SHP77 (cell line): ENCODE measurements at regions not wholly inside any gene's neighbourhood (a gene's known extent, or its start where the extent isn't known, plus 50 kb on each side); places are given as distances from the start of the nearest gene placed in this dataset.
"Not testable (repeated sequence)": the region's sequence is repeated elsewhere in the genome, so short reads cannot be mapped to it uniquely, and the experiment has no call there.

ENCODE experiments used
- DNase-seq, 2 experiments: peaks; one replicate each; lab custom pipeline; 2025; lab: John Stamatoyannopoulos, UW

DNA sequence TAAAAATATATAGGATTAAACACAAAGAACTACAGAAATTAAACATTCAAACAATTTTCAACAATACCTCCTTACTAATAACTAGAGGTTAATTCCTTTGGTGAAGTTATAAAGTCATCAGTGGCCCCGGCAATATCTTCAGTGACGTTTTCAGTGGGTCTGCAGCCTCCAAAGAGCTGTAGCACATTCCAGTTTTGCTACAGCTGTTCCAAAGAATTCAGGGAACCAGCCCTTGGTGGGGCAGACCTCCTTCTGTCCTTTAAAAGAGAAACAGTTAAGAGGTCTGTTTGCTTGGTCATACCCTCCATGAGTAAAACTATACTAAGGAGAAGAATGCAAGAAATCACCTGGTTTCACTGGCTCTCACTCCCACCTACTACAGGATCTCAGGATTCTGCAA, 99.2 kb upstream of the ZDHHC17 start:
- no peak for DNase-seq

- DNase-seq = no peak
Observed at GRCh38 chr12:76666290-76666835, 97.6 kb upstream of the ZDHHC17 start.

GRCh38 chr12:76669981-76670380, 93.9 kb upstream of the ZDHHC17 start:
- DNase-seq = no peak

- DNase-seq = no peak
Observed at GRCh38 chr12:76670776-76671175, 93.1 kb upstream of the ZDHHC17 start.

DNA sequence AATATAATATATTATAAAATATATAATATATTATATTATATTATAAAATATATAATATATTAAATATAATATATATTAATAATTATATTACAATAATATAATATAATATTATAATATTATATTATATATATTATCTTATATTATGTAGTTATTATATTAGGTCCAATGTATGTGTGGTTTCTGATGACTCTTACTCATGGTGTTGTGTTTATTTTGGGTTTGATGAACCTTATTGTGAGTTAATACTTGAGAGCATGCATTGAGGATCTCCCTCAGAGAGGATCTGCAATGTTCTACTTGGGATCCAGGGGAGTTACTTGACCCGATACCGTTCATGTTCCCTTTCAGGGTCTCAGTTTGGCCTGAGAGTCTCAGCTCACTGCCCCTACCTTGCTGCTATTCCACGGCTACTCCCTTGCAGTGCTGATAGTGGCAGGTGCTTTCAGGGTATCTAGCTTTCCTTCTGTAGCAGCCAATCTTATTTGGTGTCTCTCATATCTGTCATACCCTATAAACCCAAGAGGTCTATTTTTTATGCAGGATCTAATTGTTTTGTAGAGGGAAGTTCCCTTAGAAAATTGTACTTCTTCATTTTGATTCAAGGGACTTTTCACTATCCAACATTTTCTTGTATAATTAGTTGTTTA, 89.1 kb upstream of the ZDHHC17 start:
- DNase-seq = no peak

DNA sequence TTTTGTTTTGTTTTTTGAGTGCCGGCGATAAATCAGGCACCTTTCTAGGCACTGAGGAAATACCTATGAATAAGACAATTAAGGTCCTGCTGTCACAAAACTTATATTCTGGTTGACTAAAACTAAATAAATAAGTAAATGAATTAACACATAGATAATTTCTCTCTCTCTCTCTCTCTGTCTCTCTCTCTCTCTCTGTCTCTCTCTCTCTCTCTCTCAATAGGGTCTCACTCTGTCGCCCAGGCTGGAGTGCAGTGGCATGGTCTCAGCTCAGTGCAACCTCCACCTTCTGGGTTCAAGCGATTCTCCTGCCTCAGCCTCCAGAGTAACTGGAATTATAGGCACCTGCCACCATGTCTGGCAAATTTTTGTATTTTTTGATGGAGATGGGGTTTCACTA, 87.7 kb upstream of the ZDHHC17 start:
- not testable (repeated sequence) for DNase-seq

- no peak for DNase-seq
Observed at GRCh38 chr12:76678992-76679391, 84.9 kb upstream of the ZDHHC17 start.

DNA sequence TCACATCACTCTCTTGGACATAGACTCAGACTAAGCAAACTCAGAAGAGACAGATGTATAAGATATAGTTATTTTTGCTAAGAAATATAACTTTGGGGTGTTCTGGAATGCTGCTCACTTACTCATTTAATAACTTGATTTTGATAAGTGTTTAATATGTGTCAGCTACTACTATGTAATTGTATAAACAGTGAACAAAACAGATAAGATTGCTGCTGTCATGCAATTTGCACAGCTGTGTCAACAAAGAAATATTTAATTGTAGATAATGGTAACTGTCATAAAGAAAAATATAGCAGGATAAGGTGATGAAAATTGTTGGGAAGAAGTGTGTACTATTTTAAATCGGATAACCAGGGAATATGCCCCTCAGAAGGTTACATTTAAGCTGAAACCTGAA, 84.1 kb upstream of the ZDHHC17 start:
- no peak for DNase-seq

GRCh38 chr12:76680940-76681339, 83.0 kb upstream of the ZDHHC17 start:
- no peak for DNase-seq

DNA sequence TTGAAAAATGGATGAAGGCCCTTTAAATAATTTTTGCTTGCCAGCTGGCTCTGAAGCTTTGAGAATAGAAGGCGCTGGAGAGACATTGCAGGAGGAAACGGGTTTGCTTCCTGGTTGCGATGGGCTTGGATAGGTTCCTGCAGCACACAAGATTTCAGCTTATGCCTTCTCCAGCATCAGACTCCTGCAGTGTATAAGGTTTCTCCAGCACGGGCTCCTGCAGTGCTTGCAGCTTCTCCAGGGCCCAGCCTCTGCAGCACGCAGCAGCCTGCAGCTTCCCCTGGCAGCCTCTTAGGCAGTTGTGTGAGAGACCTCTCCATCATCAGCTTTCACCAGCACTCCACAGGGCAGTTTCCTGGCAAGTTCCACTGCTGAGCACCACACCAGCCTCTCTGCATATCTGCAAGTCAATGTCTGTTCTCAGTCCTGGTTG, 78.7 kb upstream of the ZDHHC17 start:
- DNase-seq = peak; percentile 13 to 55

DNA sequence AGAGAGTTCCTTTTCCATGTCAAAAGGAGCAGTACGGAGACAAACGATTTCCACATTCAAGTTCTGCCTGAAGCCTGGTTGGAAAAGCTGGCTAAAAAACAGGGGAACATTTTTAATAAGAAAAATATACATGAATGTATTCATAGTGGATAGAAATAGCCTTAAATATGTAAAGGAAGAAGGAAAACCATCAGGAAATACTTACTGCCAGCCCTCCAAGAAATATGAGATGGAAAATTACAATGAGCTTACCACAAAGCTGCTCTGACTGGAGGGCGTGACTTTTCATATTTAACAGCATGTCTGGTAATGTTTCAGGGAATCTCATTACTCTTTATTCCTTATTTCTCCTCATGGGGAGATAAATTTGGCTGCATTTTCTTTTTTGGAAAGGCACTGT, 75.9 kb upstream of the ZDHHC17 start:
- no peak for DNase-seq

- no peak for DNase-seq
Observed at GRCh38 chr12:76688631-76689030, 75.3 kb upstream of the ZDHHC17 start.

DNA sequence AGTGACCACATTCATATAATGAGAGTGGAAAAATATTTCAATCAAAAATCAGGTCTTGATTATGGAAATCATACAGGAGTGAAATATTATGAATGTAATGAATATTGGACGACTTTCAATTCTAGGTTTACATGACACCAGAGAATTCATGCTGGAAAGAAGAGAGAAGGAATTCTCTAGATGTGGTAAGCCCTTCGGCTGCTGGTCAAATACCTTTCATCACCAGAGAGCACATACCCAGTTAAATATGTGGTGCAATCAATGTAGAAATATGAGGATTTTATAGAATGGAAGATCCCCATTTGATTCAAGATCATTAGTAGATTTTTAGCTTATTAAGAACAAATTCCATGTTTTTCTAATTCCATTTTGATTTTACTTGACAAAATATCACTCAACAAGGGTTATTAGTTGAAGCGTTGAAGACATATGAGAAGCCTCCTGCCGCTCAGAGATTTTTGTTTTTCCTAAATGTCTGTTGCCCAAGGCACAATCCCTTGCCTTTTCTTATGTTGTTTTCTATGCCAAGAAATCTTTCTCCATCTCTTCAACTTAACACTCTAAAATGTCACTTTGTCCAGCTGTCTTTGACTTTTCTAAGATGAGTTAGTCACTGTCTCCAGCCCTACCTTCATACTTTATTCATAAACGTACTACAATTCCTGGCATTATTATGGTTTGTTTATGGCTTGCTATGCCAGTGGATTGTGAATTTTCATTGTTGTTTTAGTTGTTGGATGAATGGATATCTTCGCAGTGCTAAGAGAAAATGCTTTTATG, 72.8 kb upstream of the ZDHHC17 start:
- DNase-seq = no peak

DNA sequence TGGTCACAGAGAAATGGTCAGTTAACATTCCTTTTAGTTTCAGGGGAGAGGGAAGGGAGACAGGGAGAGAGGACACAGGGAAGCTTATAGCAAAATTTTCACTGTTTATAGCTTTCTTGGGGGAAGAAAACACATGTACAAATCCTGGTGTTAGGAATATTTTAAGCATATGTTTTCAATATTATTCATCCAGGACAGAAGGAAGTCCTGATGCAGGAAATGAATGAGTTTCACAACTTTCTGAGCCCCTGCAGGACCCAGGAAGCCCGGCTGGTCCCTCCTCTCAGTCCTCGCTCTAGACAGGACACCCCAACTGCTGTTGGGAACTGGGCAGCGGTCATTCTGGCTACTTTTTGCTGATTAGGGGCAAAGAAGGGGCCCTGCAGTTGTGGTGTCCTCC, 71.1 kb upstream of the ZDHHC17 start:
- DNase-seq = no peak

DNA sequence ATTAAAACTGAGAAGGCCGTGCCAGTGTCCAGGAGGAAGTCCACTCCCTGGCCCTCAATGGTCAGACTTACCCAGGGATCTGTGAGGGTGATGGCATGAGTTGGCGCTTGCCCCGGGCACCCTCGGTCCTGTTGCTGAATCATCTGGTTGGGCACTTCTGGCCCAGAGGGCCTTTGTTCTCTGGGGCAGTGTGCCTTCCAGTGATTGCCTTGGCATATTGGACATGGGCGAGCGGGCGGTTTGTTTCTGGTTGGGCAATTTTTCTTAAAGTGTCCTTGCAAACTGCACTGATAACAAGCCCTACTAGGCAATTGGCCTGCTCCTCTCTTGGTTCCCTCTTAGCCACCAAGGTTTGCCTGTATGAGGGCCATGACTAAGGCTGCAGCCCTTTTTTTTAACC, 69.5 kb upstream of the ZDHHC17 start:
- DNase-seq = no peak

- DNase-seq = no peak
Observed at GRCh38 chr12:76696186-76696585, 67.7 kb upstream of the ZDHHC17 start.

- DNase-seq = no peak
Observed at GRCh38 chr12:76697849-76698248, 66.1 kb upstream of the ZDHHC17 start.

GRCh38 chr12:76698316-76698715, 65.6 kb upstream of the ZDHHC17 start:
- no peak for DNase-seq

- no peak for DNase-seq
Observed at GRCh38 chr12:76698966-76699365, 64.9 kb upstream of the ZDHHC17 start.

- no peak for DNase-seq
Observed at GRCh38 chr12:76701690-76702089, 62.2 kb upstream of the ZDHHC17 start.

- no peak for DNase-seq
Observed at GRCh38 chr12:76702946-76703345, 61.0 kb upstream of the ZDHHC17 start.

DNA sequence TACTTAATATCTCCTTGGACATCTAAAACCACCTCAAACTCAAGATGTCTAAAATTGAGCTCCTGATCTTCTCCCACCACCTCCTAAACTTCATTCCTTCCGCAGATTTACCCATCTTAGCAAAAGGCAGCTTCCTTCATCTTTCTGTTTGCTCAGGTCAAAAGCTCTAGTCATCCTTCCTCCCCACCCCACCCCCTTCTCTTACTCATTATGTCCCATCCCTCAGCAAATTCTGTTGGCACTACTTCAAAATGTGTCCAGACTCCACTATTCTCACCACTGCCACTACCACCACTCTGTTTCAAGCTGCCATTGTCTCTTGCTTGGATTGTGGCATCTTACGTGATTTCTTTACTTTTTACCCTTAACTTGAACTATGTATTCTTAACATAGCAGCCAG, 59.2 kb upstream of the ZDHHC17 start:
- DNase-seq = no peak

DNA sequence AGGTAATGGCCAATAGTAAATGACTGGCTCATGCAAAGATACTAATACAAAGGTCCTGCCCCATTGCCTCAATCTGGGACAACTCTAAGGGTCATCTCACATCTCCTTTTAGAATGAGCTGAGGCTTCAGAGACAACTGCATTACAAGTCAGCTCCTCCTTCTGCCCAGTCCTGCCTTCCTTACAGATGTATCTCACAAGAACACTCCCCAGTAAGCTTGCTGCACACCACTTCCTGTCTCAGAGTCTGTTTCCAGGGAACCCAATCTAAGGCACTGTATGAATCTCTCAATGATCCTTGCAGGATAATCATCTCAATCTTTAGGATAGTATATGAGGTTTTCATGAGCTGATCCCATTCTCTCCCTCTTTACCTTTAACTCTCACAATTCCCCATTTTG, 57.8 kb upstream of the ZDHHC17 start:
- DNase-seq = no peak

- no peak for DNase-seq
Observed at GRCh38 chr12:76706761-76707160, 57.2 kb upstream of the ZDHHC17 start.
